SK-N-SH (cell line): ENCODE measurements at regions not wholly inside any gene's neighbourhood (a gene's known extent, or its start where the extent isn't known, plus 50 kb on each side); places are given as distances from the start of the nearest gene placed in this dataset.

ENCODE experiments used
- CTCF ChIA-PET: fragments of 300-600, 350-600 bp; formaldehyde crosslinking; extraction: SDS; loops from one replicate; lab custom pipeline; 2021; lab: Yijun Ruan, JAX
- POLR2A ChIA-PET: fragments of 350-600 bp; sonication (Branson Sonifier 250); formaldehyde crosslinking; extraction: SDS; loops from one replicate; lab custom pipeline; 2020; ENCODE audit warnings: antibody characterized with exemption, inconsistent platforms; lab: Yijun Ruan, JAX
- DNase-seq: peaks from one replicate; pipeline ENCODE4 v3.0.0; 2012
- H2AFZ ChIP-seq: fragments of 200-600 bp; sonication (generic); 2 replicates; pipeline ENCODE4 v1.8.1; 2016; ENCODE audit warnings: antibody characterized with exemption, mild to moderate bottlenecking, low read depth
- H3F3A ChIP-seq: fragments of 200-600 bp; sonication (generic); replicated peaks from 2 replicates; pipeline ENCODE3; 2016; ENCODE audit warnings: antibody characterized with exemption, mild to moderate bottlenecking; ENCODE audit not compliant: insufficient read depth
- H3K27ac ChIP-seq, 2 experiments: fragments of 200-500 bp in 1 of 2; fragments of 200-600 bp in 1 of 2; sonication (Bioruptor generic) in 1 of 2; sonication (generic), shearing (Covaris generic) in 1 of 2; 2 replicates each; pipeline versions ENCODE4 v1.5.1 to v1.6.1; 2014 to 2016; ENCODE audit warnings: low read depth in 2 of 2, inconsistent platforms in 1 of 2, low read length in 1 of 2, mild to moderate bottlenecking in 1 of 2, mixed read lengths in 1 of 2
- H3K27me3 ChIP-seq: fragments of 200-600 bp; sonication (generic), shearing (Covaris generic); 2 replicates; pipeline ENCODE4 v1.6.1; 2016; ENCODE audit warnings: mixed run types; ENCODE audit not compliant: insufficient read depth
- H3K36me3 ChIP-seq, 2 experiments: fragments of 200-500 bp in 1 of 2; fragments of 200-600 bp in 1 of 2; sonication (Bioruptor generic) in 1 of 2; sonication (generic) in 1 of 2; replicated peaks in 1 of 2; 2 replicates each; pipeline versions ENCODE3 to v1.5.1; 2014 to 2016; ENCODE audit warnings: low read length in 1 of 2, mild to moderate bottlenecking in 1 of 2; ENCODE audit not compliant: insufficient read depth in 2 of 2, control insufficient read depth in 1 of 2
- H3K4me1 ChIP-seq, 2 experiments: fragments of 200-500 bp in 1 of 2; fragments of 200-600 bp in 1 of 2; sonication (Bioruptor generic) in 1 of 2; sonication (generic), shearing (Covaris generic) in 1 of 2; 2 replicates each; pipeline versions ENCODE4 v1.5.1 to v1.6.1; 2014 to 2016; ENCODE audit warnings: low read depth in 1 of 2, low read length in 1 of 2, mixed run types in 1 of 2; ENCODE audit not compliant: insufficient read depth in 2 of 2, control insufficient read depth in 1 of 2
- H3K4me2 ChIP-seq: fragments of 200-600 bp; sonication (generic), shearing (Covaris generic); 2 replicates; pipeline ENCODE4 v1.6.1; 2017; ENCODE audit warnings: mixed run types
- H3K4me3 ChIP-seq, 2 experiments: fragments of 200-500 bp in 1 of 2; fragments of 200-600 bp in 1 of 2; sonication (Bioruptor generic) in 1 of 2; sonication (generic), shearing (Covaris generic) in 1 of 2; 2 replicates each; pipeline versions ENCODE4 v1.5.1 to v1.8.1; 2014 to 2016; ENCODE audit warnings: low read depth in 2 of 2, inconsistent platforms in 1 of 2, low read length in 1 of 2, mild to moderate bottlenecking in 1 of 2, mixed read lengths in 1 of 2, moderate library complexity in 1 of 2
- H3K79me2 ChIP-seq: fragments of 200-600 bp; sonication (generic); 2 replicates; pipeline ENCODE4 v1.8.1; 2017; ENCODE audit warnings: mild to moderate bottlenecking; ENCODE audit not compliant: insufficient read depth
- H3K9ac ChIP-seq: fragments of 200-600 bp; sonication (generic); 2 replicates; pipeline ENCODE4 v1.6.1; 2017; ENCODE audit warnings: mixed run types
- H3K9me2 ChIP-seq: fragments of 200-600 bp; sonication (generic); 2 replicates; pipeline ENCODE4 v1.6.1; 2017; ENCODE audit warnings: mixed run types
- H3K9me3 ChIP-seq: fragments of 200-600 bp; sonication (generic); 2 replicates; pipeline ENCODE4 v1.6.1; 2017; ENCODE audit warnings: mixed run types, mild to moderate bottlenecking, moderate library complexity
- H4K20me1 ChIP-seq: fragments of 200-600 bp; sonication (generic); 2 replicates; pipeline ENCODE4 v1.6.1; 2017; ENCODE audit warnings: mild to moderate bottlenecking, mixed run types; ENCODE audit not compliant: insufficient read depth
- CHD2 ChIP-seq: fragments of 150-350 bp; IDR thresholded peaks from 2 replicates; pipeline ENCODE4 v1.6.1; 2018; ENCODE audit warnings: low read length; ENCODE audit not compliant: partially characterized antibody
- FOXM1 ChIP-seq: IDR thresholded peaks from 2 replicates; pipeline ENCODE4 v1.4.0; 2012; ENCODE audit warnings: low read depth, mild to moderate bottlenecking
- GATA2 ChIP-seq: sonication (generic); formaldehyde crosslinking; IDR thresholded peaks from 2 replicates; pipeline ENCODE4 v1.5.0; 2020; ENCODE audit warnings: mild to moderate bottlenecking, missing genetic modification reagents
- JUND ChIP-seq: IDR thresholded peaks from 2 replicates; pipeline ENCODE4 v1.4.0; 2012
- MEF2A ChIP-seq: IDR thresholded peaks from 2 replicates; pipeline ENCODE4 v1.4.0; 2012; ENCODE audit warnings: low read depth, borderline replicate concordance
- POLR2AphosphoS5 ChIP-seq: IDR thresholded peaks from 2 replicates; pipeline ENCODE4 v1.6.1; 2012; ENCODE audit warnings: low read depth, low read length
- RAD21 ChIP-seq: IDR thresholded peaks from 2 replicates; pipeline ENCODE4 v1.6.1; 2012; ENCODE audit warnings: mild to moderate bottlenecking, low read length
- RCOR1 ChIP-seq: fragments of 150-350 bp; IDR thresholded peaks from 2 replicates; pipeline ENCODE4 v1.6.1; 2017; ENCODE audit warnings: antibody characterized with exemption, low read length
- REST ChIP-seq: IDR thresholded peaks from 2 replicates; pipeline ENCODE4 v1.6.1; 2012; ENCODE audit warnings: mild to moderate bottlenecking, low read depth, low read length, moderate library complexity
- RXRA ChIP-seq: IDR thresholded peaks from 2 replicates; pipeline ENCODE4 v1.4.0; 2012; ENCODE audit warnings: low read depth, mild to moderate bottlenecking, borderline replicate concordance
- SMC3 ChIP-seq: IDR thresholded peaks from 2 replicates; pipeline ENCODE4 v1.6.1; 2012; ENCODE audit warnings: low read depth, low read length, improper control_type of control experiment
- TAF1 ChIP-seq: IDR thresholded peaks from 2 replicates; pipeline ENCODE4 v1.6.1; 2012; ENCODE audit warnings: low read depth, mild to moderate bottlenecking, low read length, moderate library complexity, borderline replicate concordance
- TCF12 ChIP-seq: IDR thresholded peaks from 2 replicates; pipeline ENCODE4 v1.4.0; 2012
- YY1 ChIP-seq: IDR thresholded peaks from 2 replicates; pipeline ENCODE4 v1.4.0; 2012; ENCODE audit warnings: low read depth, mild to moderate bottlenecking
- ZBTB33 ChIP-seq: IDR thresholded peaks from 2 replicates; pipeline ENCODE4 v1.4.0; 2012; ENCODE audit warnings: low read depth, borderline replicate concordance
- WGBS: methylation state at CpG from one replicate; pipeline ENCODE4 v1.1.6; 2017; ENCODE audit warnings: low lambda C conversion rate; 5-methylcytosine and 5-hydroxymethylcytosine counted together
- TF ChIP-seq, protein P1 (sequence below): IDR thresholded peaks from 2 replicates; pipeline ENCODE4; 2012
- TF ChIP-seq, protein P2 (sequence below): fragments of 150-350 bp; IDR thresholded peaks from 2 replicates; pipeline ENCODE4 v1.6.1; 2016; ENCODE audit warnings: mild to moderate bottlenecking, low read depth, low read length
- TF ChIP-seq, protein P3 (sequence below): fragments of 200-600 bp; sonication (generic); IDR thresholded peaks from 2 replicates; pipeline ENCODE4 v1.6.1; 2017; ENCODE audit warnings: antibody characterized with exemption, mild to moderate bottlenecking, moderate library complexity
- TF ChIP-seq, protein P4 (sequence below): IDR thresholded peaks from 2 replicates; pipeline ENCODE4 v1.4.0; 2012; ENCODE audit warnings: low read depth
- TF ChIP-seq, protein P5 (sequence below): IDR thresholded peaks from 2 replicates; pipeline ENCODE4 v1.4.0; 2012; ENCODE audit warnings: low read depth, borderline replicate concordance

DNA sequence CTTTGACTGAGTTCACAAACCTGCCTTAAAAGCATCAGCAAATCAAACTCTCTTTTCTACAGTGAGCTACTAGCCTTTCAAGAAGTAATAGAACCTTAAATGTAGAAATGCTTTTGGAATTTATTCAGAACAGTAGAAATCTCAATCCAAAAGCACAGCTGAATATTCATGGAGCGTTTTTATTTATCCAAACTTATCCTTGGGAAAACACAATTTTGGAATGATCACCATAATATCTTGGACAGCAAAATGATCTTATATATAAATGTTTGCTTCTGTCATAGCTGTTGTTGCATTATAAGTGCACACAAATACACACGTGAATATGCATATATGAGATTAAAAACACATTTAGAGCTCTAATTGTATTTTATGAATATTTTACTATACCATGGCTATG is 747.3 kb upstream of the PIK3C3 start:
- no peaks in the 10 kb centered on the region for H4K20me1 ChIP-seq
- POLR2A ChIA-PET: no interaction called here
- TF ChIP-seq, protein P1, sequence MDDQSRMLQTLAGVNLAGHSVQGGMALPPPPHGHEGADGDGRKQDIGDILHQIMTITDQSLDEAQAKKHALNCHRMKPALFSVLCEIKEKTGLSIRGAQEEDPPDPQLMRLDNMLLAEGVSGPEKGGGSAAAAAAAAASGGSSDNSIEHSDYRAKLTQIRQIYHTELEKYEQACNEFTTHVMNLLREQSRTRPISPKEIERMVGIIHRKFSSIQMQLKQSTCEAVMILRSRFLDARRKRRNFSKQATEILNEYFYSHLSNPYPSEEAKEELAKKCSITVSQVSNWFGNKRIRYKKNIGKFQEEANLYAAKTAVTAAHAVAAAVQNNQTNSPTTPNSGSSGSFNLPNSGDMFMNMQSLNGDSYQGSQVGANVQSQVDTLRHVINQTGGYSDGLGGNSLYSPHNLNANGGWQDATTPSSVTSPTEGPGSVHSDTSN: no peak
- no peak for TF ChIP-seq TCF12
- TF ChIP-seq GATA2 (CRISPR knock-in tag): no peak
- TF ChIP-seq RXRA: no peak
- TF ChIP-seq FOXM1: no peak
- no peak for TF ChIP-seq RCOR1
- TF ChIP-seq, protein P2, sequence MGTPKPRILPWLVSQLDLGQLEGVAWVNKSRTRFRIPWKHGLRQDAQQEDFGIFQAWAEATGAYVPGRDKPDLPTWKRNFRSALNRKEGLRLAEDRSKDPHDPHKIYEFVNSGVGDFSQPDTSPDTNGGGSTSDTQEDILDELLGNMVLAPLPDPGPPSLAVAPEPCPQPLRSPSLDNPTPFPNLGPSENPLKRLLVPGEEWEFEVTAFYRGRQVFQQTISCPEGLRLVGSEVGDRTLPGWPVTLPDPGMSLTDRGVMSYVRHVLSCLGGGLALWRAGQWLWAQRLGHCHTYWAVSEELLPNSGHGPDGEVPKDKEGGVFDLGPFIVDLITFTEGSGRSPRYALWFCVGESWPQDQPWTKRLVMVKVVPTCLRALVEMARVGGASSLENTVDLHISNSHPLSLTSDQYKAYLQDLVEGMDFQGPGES: no peak
- no peak for TF ChIP-seq JUND
- no peak for TF ChIP-seq SMC3
- no peak for TF ChIP-seq TAF1
- TF ChIP-seq YY1: no peak
- TF ChIP-seq REST: no peak
- TF ChIP-seq, protein P3, sequence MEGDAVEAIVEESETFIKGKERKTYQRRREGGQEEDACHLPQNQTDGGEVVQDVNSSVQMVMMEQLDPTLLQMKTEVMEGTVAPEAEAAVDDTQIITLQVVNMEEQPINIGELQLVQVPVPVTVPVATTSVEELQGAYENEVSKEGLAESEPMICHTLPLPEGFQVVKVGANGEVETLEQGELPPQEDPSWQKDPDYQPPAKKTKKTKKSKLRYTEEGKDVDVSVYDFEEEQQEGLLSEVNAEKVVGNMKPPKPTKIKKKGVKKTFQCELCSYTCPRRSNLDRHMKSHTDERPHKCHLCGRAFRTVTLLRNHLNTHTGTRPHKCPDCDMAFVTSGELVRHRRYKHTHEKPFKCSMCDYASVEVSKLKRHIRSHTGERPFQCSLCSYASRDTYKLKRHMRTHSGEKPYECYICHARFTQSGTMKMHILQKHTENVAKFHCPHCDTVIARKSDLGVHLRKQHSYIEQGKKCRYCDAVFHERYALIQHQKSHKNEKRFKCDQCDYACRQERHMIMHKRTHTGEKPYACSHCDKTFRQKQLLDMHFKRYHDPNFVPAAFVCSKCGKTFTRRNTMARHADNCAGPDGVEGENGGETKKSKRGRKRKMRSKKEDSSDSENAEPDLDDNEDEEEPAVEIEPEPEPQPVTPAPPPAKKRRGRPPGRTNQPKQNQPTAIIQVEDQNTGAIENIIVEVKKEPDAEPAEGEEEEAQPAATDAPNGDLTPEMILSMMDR: no peak
- TF ChIP-seq, protein P4, sequence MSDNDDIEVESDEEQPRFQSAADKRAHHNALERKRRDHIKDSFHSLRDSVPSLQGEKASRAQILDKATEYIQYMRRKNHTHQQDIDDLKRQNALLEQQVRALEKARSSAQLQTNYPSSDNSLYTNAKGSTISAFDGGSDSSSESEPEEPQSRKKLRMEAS: no peak
- TF ChIP-seq MEF2A: no peak
- TF ChIP-seq CHD2: no peak
- TF ChIP-seq, protein P5, sequence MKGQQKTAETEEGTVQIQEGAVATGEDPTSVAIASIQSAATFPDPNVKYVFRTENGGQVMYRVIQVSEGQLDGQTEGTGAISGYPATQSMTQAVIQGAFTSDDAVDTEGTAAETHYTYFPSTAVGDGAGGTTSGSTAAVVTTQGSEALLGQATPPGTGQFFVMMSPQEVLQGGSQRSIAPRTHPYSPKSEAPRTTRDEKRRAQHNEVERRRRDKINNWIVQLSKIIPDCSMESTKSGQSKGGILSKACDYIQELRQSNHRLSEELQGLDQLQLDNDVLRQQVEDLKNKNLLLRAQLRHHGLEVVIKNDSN: no peak
- no peak for TF ChIP-seq ZBTB33
- no peak for TF ChIP-seq POLR2AphosphoS5
- TF ChIP-seq RAD21: no peak
- TF ChIP-seq, all 33 proteins: peak for 0
- no peaks in the 10 kb centered on the region for H3K9me2 ChIP-seq
- no peaks in the 10 kb centered on the region for H3K27me3 ChIP-seq
- H3K4me2 ChIP-seq: no peak overlapping the region
- DNase-seq: no peak
- CTCF ChIA-PET: no interaction called here
- WGBS: 59% methylated on average over 2 of the region's 2 CpGs
- H3K4me1 ChIP-seq: no peaks in the 10 kb centered on the region; a peak in 1 of 4 replicates
- no peaks in the 10 kb centered on the region for H3F3A ChIP-seq
- H3K9me3 ChIP-seq: no peaks in the 10 kb centered on the region
- no peak overlapping the region for H3K4me3 ChIP-seq
- no peak overlapping the region for H3K27ac ChIP-seq
- no peaks in the 10 kb centered on the region for H3K36me3 ChIP-seq
- no peak overlapping the region for H3K9ac ChIP-seq
- no peak overlapping the region for H2AFZ ChIP-seq
- no peaks in the 10 kb centered on the region for H3K79me2 ChIP-seq
